GM23338 (cell line): ENCODE measurements at regions not wholly inside any gene's neighbourhood (a gene's known extent, or its start where the extent isn't known, plus 50 kb on each side); places are given as distances from the start of the nearest gene placed in this dataset.

Experiments
- ATAC-seq: fragments of 200-7000 bp; cut with Tn5 transposase; 3 replicates; pipeline ENCODE4 v1.9.1; 2020
- DNase-seq: peaks from one replicate; pipeline ENCODE4 v3.0.0-alpha.2; 2015; ENCODE audit warnings: low spot score
- H2AFZ ChIP-seq: fragments of 200-600 bp; sonication (generic); 2 replicates; pipeline ENCODE4 v1.8.0; 2016; ENCODE audit warnings: antibody characterized with exemption, mild to moderate bottlenecking, moderate library complexity
- H3F3A ChIP-seq: fragments of 200-600 bp; sonication (generic); replicated peaks from 2 replicates; pipeline ENCODE4 v1.8.0; 2017; ENCODE audit warnings: antibody characterized with exemption, mixed run types, low read depth
- H3K27ac ChIP-seq: fragments of 200-600 bp; sonication (generic); 2 replicates; pipeline ENCODE4 v1.6.1; 2016; ENCODE audit warnings: low read depth
- H3K27me3 ChIP-seq: fragments of 200-600 bp; sonication (generic); 2 replicates; pipeline ENCODE4 v1.8.0; 2016; ENCODE audit warnings: mild to moderate bottlenecking, mixed run types, moderate library complexity; ENCODE audit not compliant: insufficient read depth
- H3K36me3 ChIP-seq: fragments of 200-600 bp; sonication (generic); 2 replicates; pipeline ENCODE4 v1.8.0; 2016; ENCODE audit warnings: mild to moderate bottlenecking; ENCODE audit not compliant: insufficient read depth
- H3K4me1 ChIP-seq: fragments of 200-600 bp; sonication (generic); 2 replicates; pipeline ENCODE4 v1.8.0; 2016; ENCODE audit warnings: mild to moderate bottlenecking, moderate library complexity; ENCODE audit not compliant: insufficient read depth
- H3K4me2 ChIP-seq: fragments of 200-600 bp; sonication (generic); 2 replicates; pipeline ENCODE4 v1.7.1; 2017; ENCODE audit warnings: mixed run types
- H3K4me3 ChIP-seq: fragments of 200-600 bp; sonication (generic); 2 replicates; pipeline ENCODE4 v1.6.1; 2016; ENCODE audit warnings: mixed run types
- H3K79me2 ChIP-seq: fragments of 200-600 bp; sonication (generic); replicated peaks from 2 replicates; pipeline ENCODE4 v1.8.0; 2017; ENCODE audit warnings: mild to moderate bottlenecking; ENCODE audit not compliant: insufficient read depth
- H3K9me2 ChIP-seq: fragments of 200-600 bp; sonication (generic); 2 replicates; pipeline ENCODE4 v1.8.0; 2017; ENCODE audit not compliant: insufficient read depth
- H4K20me1 ChIP-seq: fragments of 200-600 bp; sonication (generic); replicated peaks from 2 replicates; pipeline ENCODE4 v1.8.0; 2017; ENCODE audit warnings: mild to moderate bottlenecking; ENCODE audit not compliant: insufficient read depth
- H3K27ac Mint-ChIP-seq: 2 replicates; pipeline ENCODE4 v1.8.0; 2020; ENCODE audit warnings: inconsistent platforms, mild to moderate bottlenecking, moderate library complexity, mixed read lengths
- H3K27me3 Mint-ChIP-seq: 3 replicates; pipeline ENCODE4 v1.8.0; 2022; ENCODE audit warnings: low read depth, mild to moderate bottlenecking, moderate library complexity, mixed read lengths, inconsistent platforms; ENCODE audit not compliant: insufficient read depth, poor library complexity
- H3K36me3 Mint-ChIP-seq: 3 replicates; pipeline ENCODE4 v1.8.0; 2021; ENCODE audit warnings: low read depth, mild to moderate bottlenecking, inconsistent platforms, moderate library complexity, mixed read lengths
- H3K4me1 Mint-ChIP-seq: 3 replicates; pipeline ENCODE4 v1.8.0; 2020; ENCODE audit warnings: mild to moderate bottlenecking, inconsistent platforms, mixed read lengths
- H3K4me3 Mint-ChIP-seq: 3 replicates; pipeline ENCODE4 v1.8.0; 2021; ENCODE audit warnings: moderate library complexity, mild to moderate bottlenecking, inconsistent platforms, mixed read lengths
- H3K9me3 Mint-ChIP-seq: 3 replicates; pipeline ENCODE4 v1.8.0; 2020; ENCODE audit warnings: moderate library complexity, mild to moderate bottlenecking, inconsistent platforms, mixed read lengths
- CREB1 ChIP-seq: fragments of 250-450 bp; sonication (Bioruptor Pico); IDR thresholded peaks from 2 replicates; pipeline ENCODE4 v1.5.0; 2020; ENCODE audit warnings: low read depth, mild to moderate bottlenecking, moderate library complexity
- EZH2 ChIP-seq: fragments of 200-600 bp; sonication (generic); IDR thresholded peaks from one replicate; pipeline ENCODE4 v1.8.0; 2017; ENCODE audit warnings: antibody characterized with exemption, mild to moderate bottlenecking, low read depth; ENCODE audit not compliant: unreplicated experiment
- EZH2phosphoT487 ChIP-seq: fragments of 200-600 bp; sonication (generic); IDR thresholded peaks from one replicate; pipeline ENCODE4 v1.8.1; 2018; ENCODE audit warnings: antibody characterized with exemption; ENCODE audit not compliant: unreplicated experiment
- JUNB ChIP-seq: IDR thresholded peaks from one replicate; pipeline ENCODE4 v1.6.1; 2016; ENCODE audit warnings: antibody characterized with exemption; ENCODE audit not compliant: unreplicated experiment
- NANOG ChIP-seq: IDR thresholded peaks from 2 replicates; pipeline ENCODE4 v1.6.1; 2016; ENCODE audit warnings: antibody characterized with exemption, borderline replicate concordance
- POLR2AphosphoS5 ChIP-seq: IDR thresholded peaks from 2 replicates; pipeline ENCODE4 v1.6.1; 2016; ENCODE audit warnings: antibody characterized with exemption, low read depth
- STAT1 ChIP-seq: IDR thresholded peaks from one replicate; pipeline ENCODE4 v1.6.1; 2016; ENCODE audit warnings: antibody characterized with exemption; ENCODE audit not compliant: unreplicated experiment
- ZNF114 ChIP-seq: fragments of 250-450 bp; sonication (Bioruptor Pico); IDR thresholded peaks from 2 replicates; pipeline ENCODE4 v1.5.0; 2020; ENCODE audit warnings: mild to moderate bottlenecking, moderate library complexity
- ZNF331 ChIP-seq: fragments of 250-450 bp; sonication (Bioruptor Pico); IDR thresholded peaks from 2 replicates; pipeline ENCODE4 v1.5.0; 2020; ENCODE audit warnings: low read depth, mild to moderate bottlenecking, moderate library complexity
- TF ChIP-seq, protein P1 (sequence below), 2 experiments: fragments of 200-600 bp in 1 of 2; sonication (generic) in 1 of 2; conservative IDR thresholded peaks; 2 replicates each; pipeline versions ENCODE4 v1.5.1 to v1.6.1; 2016 to 2017; ENCODE audit warnings: antibody characterized with exemption in 2 of 2, low read depth in 2 of 2, mild to moderate bottlenecking in 2 of 2, moderate library complexity in 1 of 2
- TF ChIP-seq, protein P2 (sequence below): fragments of 250-450 bp; sonication (Bioruptor Pico); IDR thresholded peaks from 2 replicates; pipeline ENCODE4 v1.5.0; 2020; ENCODE audit warnings: mild to moderate bottlenecking, moderate library complexity
- TF ChIP-seq, protein P3 (sequence below): IDR thresholded peaks from one replicate; pipeline ENCODE4 v1.6.1; 2018; ENCODE audit warnings: antibody characterized with exemption; ENCODE audit not compliant: unreplicated experiment
- TF ChIP-seq, protein P4 (sequence below): IDR thresholded peaks from 2 replicates; pipeline ENCODE4 v1.6.1; 2016; ENCODE audit warnings: antibody characterized with exemption

DNA sequence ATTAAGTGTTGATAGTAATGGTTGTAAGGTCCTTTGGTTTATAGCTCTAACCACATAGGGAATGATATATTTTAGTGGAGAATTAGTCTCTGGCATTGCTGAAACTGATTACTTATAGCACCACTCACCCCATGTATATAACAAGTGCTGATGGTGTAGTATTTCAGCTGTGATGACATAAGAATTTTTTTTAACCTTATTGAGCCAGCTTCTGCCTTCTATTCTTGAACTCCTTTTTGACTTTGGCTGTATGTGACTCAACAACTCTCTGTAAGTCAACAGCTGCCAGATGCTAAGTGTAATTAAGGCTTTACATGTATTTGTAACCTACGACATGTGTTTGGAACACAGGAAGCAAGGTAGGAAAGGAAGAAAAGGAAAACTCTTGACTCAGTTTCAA is 929.6 kb upstream of the WWC1 start:
- ATAC-seq (no peak), DNase-seq (no peak)
- H3K27me3 Mint-ChIP-seq = no peaks in the 10 kb centered on the region
- no peaks in the 10 kb centered on the region for H3K9me2 ChIP-seq
- H3K36me3 Mint-ChIP-seq = peaks cover 13% of the 10 kb centered on the region; the same call in 2 of the 3 replicates
- H3K27ac ChIP-seq = no peak overlapping the region
- H3K4me1 ChIP-seq = peaks cover 13% of the 10 kb centered on the region
- H3K79me2 ChIP-seq = no peaks in the 10 kb centered on the region
- H3K4me1 Mint-ChIP-seq = peaks cover 3% of the 10 kb centered on the region; the same call in 2 of the 3 replicates
- no peak overlapping the region for H3K4me3 Mint-ChIP-seq
- no peak overlapping the region for H2AFZ ChIP-seq
- H3K36me3 ChIP-seq = no peaks in the 10 kb centered on the region
- no peaks in the 10 kb centered on the region for H4K20me1 ChIP-seq
- no peaks in the 10 kb centered on the region for H3F3A ChIP-seq
- no peak overlapping the region for H3K27ac Mint-ChIP-seq
- TF ChIP-seq, protein P1, sequence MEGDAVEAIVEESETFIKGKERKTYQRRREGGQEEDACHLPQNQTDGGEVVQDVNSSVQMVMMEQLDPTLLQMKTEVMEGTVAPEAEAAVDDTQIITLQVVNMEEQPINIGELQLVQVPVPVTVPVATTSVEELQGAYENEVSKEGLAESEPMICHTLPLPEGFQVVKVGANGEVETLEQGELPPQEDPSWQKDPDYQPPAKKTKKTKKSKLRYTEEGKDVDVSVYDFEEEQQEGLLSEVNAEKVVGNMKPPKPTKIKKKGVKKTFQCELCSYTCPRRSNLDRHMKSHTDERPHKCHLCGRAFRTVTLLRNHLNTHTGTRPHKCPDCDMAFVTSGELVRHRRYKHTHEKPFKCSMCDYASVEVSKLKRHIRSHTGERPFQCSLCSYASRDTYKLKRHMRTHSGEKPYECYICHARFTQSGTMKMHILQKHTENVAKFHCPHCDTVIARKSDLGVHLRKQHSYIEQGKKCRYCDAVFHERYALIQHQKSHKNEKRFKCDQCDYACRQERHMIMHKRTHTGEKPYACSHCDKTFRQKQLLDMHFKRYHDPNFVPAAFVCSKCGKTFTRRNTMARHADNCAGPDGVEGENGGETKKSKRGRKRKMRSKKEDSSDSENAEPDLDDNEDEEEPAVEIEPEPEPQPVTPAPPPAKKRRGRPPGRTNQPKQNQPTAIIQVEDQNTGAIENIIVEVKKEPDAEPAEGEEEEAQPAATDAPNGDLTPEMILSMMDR (conservative IDR thresholded peaks at IDR 0.05; ENCODE audit: low read depth in 2 of 2) = no peak
- TF ChIP-seq ZNF114 (CRISPR knock-in tag) = no peak
- no peak for TF ChIP-seq EZH2
- no peak for TF ChIP-seq CREB1 (CRISPR knock-in tag)
- no peak for TF ChIP-seq JUNB
- TF ChIP-seq, protein P2, sequence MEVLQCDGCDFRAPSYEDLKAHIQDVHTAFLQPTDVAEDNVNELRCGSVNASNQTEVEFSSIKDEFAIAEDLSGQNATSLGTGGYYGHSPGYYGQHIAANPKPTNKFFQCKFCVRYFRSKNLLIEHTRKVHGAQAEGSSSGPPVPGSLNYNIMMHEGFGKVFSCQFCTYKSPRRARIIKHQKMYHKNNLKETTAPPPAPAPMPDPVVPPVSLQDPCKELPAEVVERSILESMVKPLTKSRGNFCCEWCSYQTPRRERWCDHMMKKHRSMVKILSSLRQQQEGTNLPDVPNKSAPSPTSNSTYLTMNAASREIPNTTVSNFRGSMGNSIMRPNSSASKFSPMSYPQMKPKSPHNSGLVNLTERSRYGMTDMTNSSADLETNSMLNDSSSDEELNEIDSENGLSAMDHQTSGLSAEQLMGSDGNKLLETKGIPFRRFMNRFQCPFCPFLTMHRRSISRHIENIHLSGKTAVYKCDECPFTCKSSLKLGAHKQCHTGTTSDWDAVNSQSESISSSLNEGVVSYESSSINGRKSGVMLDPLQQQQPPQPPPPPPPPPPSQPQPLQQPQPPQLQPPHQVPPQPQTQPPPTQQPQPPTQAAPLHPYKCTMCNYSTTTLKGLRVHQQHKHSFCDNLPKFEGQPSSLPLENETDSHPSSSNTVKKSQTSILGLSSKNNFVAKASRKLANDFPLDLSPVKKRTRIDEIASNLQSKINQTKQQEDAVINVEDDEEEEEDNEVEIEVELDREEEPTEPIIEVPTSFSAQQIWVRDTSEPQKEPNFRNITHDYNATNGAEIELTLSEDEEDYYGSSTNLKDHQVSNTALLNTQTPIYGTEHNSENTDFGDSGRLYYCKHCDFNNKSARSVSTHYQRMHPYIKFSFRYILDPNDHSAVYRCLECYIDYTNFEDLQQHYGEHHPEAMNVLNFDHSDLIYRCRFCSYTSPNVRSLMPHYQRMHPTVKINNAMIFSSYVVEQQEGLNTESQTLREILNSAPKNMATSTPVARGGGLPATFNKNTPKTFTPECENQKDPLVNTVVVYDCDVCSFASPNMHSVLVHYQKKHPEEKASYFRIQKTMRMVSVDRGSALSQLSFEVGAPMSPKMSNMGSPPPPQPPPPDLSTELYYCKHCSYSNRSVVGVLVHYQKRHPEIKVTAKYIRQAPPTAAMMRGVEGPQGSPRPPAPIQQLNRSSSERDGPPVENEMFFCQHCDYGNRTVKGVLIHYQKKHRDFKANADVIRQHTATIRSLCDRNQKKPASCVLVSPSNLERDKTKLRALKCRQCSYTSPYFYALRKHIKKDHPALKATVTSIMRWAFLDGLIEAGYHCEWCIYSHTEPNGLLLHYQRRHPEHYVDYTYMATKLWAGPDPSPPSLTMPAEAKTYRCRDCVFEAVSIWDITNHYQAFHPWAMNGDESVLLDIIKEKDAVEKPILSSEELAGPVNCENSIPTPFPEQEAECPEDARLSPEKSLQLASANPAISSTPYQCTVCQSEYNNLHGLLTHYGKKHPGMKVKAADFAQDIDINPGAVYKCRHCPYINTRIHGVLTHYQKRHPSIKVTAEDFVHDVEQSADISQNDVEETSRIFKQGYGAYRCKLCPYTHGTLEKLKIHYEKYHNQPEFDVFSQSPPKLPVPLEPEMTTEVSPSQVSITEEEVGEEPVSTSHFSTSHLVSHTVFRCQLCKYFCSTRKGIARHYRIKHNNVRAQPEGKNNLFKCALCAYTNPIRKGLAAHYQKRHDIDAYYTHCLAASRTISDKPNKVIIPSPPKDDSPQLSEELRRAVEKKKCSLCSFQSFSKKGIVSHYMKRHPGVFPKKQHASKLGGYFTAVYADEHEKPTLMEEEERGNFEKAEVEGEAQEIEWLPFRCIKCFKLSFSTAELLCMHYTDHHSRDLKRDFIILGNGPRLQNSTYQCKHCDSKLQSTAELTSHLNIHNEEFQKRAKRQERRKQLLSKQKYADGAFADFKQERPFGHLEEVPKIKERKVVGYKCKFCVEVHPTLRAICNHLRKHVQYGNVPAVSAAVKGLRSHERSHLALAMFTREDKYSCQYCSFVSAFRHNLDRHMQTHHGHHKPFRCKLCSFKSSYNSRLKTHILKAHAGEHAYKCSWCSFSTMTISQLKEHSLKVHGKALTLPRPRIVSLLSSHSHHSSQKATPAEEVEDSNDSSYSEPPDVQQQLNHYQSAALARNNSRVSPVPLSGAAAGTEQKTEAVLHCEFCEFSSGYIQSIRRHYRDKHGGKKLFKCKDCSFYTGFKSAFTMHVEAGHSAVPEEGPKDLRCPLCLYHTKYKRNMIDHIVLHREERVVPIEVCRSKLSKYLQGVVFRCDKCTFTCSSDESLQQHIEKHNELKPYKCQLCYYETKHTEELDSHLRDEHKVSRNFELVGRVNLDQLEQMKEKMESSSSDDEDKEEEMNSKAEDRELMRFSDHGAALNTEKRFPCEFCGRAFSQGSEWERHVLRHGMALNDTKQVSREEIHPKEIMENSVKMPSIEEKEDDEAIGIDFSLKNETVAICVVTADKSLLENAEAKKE (CRISPR knock-in tag) = no peak
- TF ChIP-seq POLR2AphosphoS5 = no peak
- no peak for TF ChIP-seq EZH2phosphoT487
- no peak for TF ChIP-seq STAT1
- TF ChIP-seq, protein P3, sequence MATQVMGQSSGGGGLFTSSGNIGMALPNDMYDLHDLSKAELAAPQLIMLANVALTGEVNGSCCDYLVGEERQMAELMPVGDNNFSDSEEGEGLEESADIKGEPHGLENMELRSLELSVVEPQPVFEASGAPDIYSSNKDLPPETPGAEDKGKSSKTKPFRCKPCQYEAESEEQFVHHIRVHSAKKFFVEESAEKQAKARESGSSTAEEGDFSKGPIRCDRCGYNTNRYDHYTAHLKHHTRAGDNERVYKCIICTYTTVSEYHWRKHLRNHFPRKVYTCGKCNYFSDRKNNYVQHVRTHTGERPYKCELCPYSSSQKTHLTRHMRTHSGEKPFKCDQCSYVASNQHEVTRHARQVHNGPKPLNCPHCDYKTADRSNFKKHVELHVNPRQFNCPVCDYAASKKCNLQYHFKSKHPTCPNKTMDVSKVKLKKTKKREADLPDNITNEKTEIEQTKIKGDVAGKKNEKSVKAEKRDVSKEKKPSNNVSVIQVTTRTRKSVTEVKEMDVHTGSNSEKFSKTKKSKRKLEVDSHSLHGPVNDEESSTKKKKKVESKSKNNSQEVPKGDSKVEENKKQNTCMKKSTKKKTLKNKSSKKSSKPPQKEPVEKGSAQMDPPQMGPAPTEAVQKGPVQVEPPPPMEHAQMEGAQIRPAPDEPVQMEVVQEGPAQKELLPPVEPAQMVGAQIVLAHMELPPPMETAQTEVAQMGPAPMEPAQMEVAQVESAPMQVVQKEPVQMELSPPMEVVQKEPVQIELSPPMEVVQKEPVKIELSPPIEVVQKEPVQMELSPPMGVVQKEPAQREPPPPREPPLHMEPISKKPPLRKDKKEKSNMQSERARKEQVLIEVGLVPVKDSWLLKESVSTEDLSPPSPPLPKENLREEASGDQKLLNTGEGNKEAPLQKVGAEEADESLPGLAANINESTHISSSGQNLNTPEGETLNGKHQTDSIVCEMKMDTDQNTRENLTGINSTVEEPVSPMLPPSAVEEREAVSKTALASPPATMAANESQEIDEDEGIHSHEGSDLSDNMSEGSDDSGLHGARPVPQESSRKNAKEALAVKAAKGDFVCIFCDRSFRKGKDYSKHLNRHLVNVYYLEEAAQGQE = no peak
- no peak for TF ChIP-seq NANOG
- TF ChIP-seq ZNF331 (CRISPR knock-in tag) = no peak
- TF ChIP-seq, protein P4, sequence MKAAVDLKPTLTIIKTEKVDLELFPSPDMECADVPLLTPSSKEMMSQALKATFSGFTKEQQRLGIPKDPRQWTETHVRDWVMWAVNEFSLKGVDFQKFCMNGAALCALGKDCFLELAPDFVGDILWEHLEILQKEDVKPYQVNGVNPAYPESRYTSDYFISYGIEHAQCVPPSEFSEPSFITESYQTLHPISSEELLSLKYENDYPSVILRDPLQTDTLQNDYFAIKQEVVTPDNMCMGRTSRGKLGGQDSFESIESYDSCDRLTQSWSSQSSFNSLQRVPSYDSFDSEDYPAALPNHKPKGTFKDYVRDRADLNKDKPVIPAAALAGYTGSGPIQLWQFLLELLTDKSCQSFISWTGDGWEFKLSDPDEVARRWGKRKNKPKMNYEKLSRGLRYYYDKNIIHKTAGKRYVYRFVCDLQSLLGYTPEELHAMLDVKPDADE = no peak
- peaks cover 17% of the 10 kb centered on the region for H3K9me3 Mint-ChIP-seq
- no peaks in the 10 kb centered on the region for H3K27me3 ChIP-seq
- no peak overlapping the region for H3K4me2 ChIP-seq
- no peak overlapping the region for H3K4me3 ChIP-seq
